ENCODE measurements at regions not wholly inside any gene's neighbourhood (a gene's known extent, or its start where the extent isn't known, plus 50 kb on each side); places are given as distances from the start of the nearest gene placed in this dataset.

DNA sequence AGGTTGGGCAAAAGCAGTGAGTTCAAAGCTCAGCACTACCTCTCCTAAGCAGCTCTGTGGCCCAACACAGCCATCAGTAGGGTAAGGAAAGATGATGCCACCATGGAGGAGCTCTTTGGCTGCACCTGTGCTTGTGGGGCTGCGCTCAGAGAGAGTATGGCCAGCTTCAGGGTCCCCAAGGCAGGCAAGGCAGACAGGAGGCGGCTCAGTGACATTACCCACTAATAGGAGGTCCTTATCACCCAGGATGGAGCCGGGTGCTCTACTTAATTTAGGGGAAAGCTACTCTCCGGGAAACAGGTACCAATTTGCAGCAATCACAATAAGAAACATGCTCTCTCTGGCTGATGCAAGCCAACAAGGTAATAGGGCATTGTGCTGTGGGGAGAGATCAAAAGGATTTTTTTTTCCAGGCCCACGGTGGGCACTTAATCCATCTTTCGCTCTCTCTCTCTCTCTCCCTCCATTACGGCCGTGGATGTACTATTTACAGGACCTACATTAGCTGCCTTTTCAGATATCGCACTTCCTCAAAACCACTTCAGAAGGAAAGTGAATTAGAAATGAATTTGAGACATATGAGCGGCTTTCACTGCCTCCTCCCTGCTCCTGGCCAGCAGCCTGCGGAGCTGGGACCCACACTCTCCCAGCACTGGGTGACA, 446.3 kb downstream of the SOX6 start:
- no peaks in the 10 kb centered on the region for H3K36me3 Mint-ChIP-seq
- no peak for DNase-seq (ENCODE audit: low spot score in 2 of 2, unreplicated experiment in 2 of 2)
- peaks cover 2% of the 10 kb centered on the region for H3K27me3 Mint-ChIP-seq (ENCODE audit: low read depth)
- H3K4me1 Mint-ChIP-seq, result peaks cover 23% of the 10 kb centered on the region
- TF ChIP-seq, protein P1, sequence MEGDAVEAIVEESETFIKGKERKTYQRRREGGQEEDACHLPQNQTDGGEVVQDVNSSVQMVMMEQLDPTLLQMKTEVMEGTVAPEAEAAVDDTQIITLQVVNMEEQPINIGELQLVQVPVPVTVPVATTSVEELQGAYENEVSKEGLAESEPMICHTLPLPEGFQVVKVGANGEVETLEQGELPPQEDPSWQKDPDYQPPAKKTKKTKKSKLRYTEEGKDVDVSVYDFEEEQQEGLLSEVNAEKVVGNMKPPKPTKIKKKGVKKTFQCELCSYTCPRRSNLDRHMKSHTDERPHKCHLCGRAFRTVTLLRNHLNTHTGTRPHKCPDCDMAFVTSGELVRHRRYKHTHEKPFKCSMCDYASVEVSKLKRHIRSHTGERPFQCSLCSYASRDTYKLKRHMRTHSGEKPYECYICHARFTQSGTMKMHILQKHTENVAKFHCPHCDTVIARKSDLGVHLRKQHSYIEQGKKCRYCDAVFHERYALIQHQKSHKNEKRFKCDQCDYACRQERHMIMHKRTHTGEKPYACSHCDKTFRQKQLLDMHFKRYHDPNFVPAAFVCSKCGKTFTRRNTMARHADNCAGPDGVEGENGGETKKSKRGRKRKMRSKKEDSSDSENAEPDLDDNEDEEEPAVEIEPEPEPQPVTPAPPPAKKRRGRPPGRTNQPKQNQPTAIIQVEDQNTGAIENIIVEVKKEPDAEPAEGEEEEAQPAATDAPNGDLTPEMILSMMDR (IDR thresholded peaks at IDR 0.05; ENCODE audit: unreplicated experiment), result no peak
- no peaks in the 10 kb centered on the region for H3K9me3 Mint-ChIP-seq
- H3K27ac Mint-ChIP-seq, result peak overlapping the region; percentile 31
- H3K4me3 Mint-ChIP-seq, result no peak overlapping the region

DNA sequence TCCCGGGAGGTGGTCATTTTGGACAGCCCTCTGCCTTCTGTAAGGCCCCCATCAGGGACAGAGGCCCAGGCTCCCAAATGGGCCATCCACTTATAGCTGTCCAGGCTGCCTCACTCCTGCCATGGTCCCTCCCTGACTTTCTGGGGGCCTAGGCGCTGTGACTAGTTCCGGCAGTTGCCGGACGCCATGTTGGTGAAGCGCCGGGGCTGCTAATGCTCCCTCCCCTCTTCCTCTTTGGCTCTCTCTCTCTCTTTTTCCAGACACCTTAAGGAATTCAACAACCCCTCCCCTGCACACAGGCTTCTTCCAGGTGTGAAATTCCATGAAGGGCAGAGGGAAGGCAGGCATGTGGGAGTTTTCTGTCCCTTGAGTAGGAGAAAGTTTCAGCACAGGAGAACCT, 445.6 kb downstream of the SOX6 start:
- no peak for DNase-seq (ENCODE audit: low spot score in 2 of 2, unreplicated experiment in 2 of 2)
- no peak overlapping the region for H3K4me3 Mint-ChIP-seq
- H3K27ac Mint-ChIP-seq, result peak overlapping the region; percentile 83
- H3K4me1 Mint-ChIP-seq, result peaks cover 23% of the 10 kb centered on the region
- TF ChIP-seq, protein P1 (IDR thresholded peaks at IDR 0.05; ENCODE audit: unreplicated experiment), result no peak
- peaks cover 2% of the 10 kb centered on the region for H3K27me3 Mint-ChIP-seq (ENCODE audit: low read depth)
- H3K36me3 Mint-ChIP-seq, result no peaks in the 10 kb centered on the region
- no peaks in the 10 kb centered on the region for H3K9me3 Mint-ChIP-seq

DNA sequence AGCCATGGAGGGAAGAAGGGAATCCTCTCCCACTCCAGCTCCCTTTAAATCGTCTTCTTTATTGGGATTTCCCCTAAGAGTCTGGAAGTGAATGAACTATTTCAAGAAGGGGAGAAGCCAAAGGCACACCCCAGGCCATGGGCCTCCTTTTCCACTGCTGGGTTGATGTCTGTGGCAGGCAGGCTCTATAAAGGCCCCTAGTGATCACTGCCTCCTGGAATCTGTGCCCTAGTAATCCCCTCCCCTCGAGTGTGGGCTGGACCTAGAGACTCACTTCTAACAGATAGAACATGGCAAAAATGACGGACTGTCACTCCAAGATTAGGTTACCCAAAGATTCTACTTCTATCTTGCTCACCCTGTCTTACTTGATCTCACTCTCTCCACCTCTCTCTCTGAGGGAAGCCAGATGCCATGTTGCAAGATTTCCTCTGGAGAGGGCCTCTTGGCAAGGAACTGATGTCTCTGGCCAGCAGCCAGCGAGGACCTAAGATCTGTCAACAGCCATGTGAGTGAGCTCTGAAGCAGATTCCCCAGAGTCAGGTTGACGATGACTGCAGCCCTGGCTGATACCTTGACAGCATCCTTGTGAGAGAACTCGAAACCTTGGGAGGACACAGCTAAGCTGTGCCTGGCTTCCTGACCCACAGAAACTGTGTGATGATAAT, 444.8 kb downstream of the SOX6 start:
- Mint-ChIP-seq H3K4me1 (peaks cover 23% of the 10 kb centered on the region), H3K27me3 (ENCODE audit: low read depth) (peaks cover 2% of the 10 kb centered on the region), H3K27ac (peak overlapping the region; percentile 83), H3K36me3 (no peaks in the 10 kb centered on the region), H3K4me3 (no peak overlapping the region), H3K9me3 (peaks cover 4% of the 10 kb centered on the region)
- TF ChIP-seq, protein P1 (IDR thresholded peaks at IDR 0.05; ENCODE audit: unreplicated experiment), result no peak
- peak; percentile 41 to 70 for DNase-seq (ENCODE audit: low spot score in 2 of 2, unreplicated experiment in 2 of 2)

DNA sequence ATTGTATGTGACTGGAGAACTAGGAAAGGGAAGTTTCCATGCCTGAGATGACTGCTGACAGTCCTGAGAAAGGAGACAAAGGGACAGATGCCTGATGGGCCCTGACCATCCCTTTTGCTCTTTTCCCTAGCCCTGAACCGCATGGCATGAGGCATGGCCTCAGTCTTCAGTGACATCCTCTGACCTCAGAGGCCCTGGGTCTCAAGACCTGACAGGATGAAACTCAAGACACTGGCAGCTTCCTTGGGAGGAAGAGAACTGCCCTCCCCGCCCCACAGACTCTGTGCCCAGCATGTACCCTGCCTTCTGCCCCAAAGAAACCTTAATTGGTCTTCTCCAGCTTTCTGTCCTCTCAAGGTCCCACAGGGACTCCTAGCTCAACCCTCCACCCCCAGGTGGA, 444.1 kb downstream of the SOX6 start:
- H3K9me3 Mint-ChIP-seq, result peaks cover 4% of the 10 kb centered on the region
- H3K4me3 Mint-ChIP-seq, result no peak overlapping the region
- peaks cover 2% of the 10 kb centered on the region for H3K27me3 Mint-ChIP-seq (ENCODE audit: low read depth)
- DNase-seq (ENCODE audit: low spot score in 2 of 2, unreplicated experiment in 2 of 2), result no peak
- no peaks in the 10 kb centered on the region for H3K36me3 Mint-ChIP-seq
- no peak overlapping the region for H3K27ac Mint-ChIP-seq
- peaks cover 23% of the 10 kb centered on the region for H3K4me1 Mint-ChIP-seq
- TF ChIP-seq, protein P1 (IDR thresholded peaks at IDR 0.05; ENCODE audit: unreplicated experiment), result no peak

GRCh38 chr11:15912825-15913224, 443.5 kb downstream of the SOX6 start:
- Mint-ChIP-seq H3K27ac (no peak overlapping the region), H3K4me3 (no peak overlapping the region), H3K36me3 (no peaks in the 10 kb centered on the region), H3K4me1 (peaks cover 23% of the 10 kb centered on the region), H3K27me3 (ENCODE audit: low read depth) (peaks cover 2% of the 10 kb centered on the region), H3K9me3 (peaks cover 4% of the 10 kb centered on the region)
- no peak for DNase-seq (ENCODE audit: low spot score in 2 of 2, unreplicated experiment in 2 of 2)
- TF ChIP-seq, protein P1 (IDR thresholded peaks at IDR 0.05; ENCODE audit: unreplicated experiment), result no peak
